ENCODE measurements at regions not wholly inside any gene's neighbourhood (a gene's known extent, or its start where the extent isn't known, plus 50 kb on each side); places are given as distances from the start of the nearest gene placed in this dataset.

DNA sequence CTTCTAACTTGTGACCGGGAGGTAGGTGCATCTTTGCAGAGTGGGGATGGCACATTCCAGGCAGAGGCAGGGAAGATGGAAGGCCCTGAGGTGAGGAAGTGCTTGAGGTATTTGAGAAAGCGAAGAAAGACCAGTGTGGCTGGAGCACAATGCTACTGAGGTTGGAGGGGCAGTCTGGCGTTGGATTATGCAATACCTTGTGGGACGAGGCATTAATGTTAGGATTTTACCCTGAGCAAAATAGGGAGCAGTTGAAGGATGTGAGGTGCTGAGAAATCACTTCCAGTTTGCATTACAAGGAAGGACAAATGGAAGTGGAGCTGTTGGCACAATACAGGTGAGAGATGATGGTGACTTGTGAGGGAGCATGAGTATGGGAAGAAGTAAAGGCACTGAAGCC, 145.5 kb downstream of the KCNA5 start:
- TF ChIP-seq, protein P1, sequence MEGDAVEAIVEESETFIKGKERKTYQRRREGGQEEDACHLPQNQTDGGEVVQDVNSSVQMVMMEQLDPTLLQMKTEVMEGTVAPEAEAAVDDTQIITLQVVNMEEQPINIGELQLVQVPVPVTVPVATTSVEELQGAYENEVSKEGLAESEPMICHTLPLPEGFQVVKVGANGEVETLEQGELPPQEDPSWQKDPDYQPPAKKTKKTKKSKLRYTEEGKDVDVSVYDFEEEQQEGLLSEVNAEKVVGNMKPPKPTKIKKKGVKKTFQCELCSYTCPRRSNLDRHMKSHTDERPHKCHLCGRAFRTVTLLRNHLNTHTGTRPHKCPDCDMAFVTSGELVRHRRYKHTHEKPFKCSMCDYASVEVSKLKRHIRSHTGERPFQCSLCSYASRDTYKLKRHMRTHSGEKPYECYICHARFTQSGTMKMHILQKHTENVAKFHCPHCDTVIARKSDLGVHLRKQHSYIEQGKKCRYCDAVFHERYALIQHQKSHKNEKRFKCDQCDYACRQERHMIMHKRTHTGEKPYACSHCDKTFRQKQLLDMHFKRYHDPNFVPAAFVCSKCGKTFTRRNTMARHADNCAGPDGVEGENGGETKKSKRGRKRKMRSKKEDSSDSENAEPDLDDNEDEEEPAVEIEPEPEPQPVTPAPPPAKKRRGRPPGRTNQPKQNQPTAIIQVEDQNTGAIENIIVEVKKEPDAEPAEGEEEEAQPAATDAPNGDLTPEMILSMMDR (IDR thresholded peaks at IDR 0.05; ENCODE audit: poor library complexity): no peak
- no peak for TF ChIP-seq EZH2 (IDR thresholded peaks at IDR 0.05; ENCODE audit: borderline replicate concordance)
